OCI-LY7 (cell line): ENCODE measurements at regions not wholly inside any gene's neighbourhood (a gene's known extent, or its start where the extent isn't known, plus 50 kb on each side); places are given as distances from the start of the nearest gene placed in this dataset.

Experiments
- BruUV-seq: library from RNA; stranded (reverse); fragments of 400-500 nt; replicated peaks from 2 replicates; lab custom pipeline; 2021; lab: Mats Ljungman, UMichigan
- CTCF ChIA-PET: fragments of 300-600 bp; sonication (Branson Sonifier 250); formaldehyde crosslinking; loops from one replicate; lab custom pipeline; 2022; ENCODE audit warnings: antibody characterized with exemption; ENCODE audit not compliant: unreplicated experiment; lab: Charles Lee
- POLR2A ChIA-PET: fragments of 300-600 bp; sonication (Branson Sonifier 250); formaldehyde crosslinking; loops from one replicate; lab custom pipeline; 2022; ENCODE audit warnings: antibody characterized with exemption; lab: Charles Lee
- DNase-seq: peaks from one replicate; pipeline ENCODE4 v3.0.0-alpha.2; 2015; ENCODE audit warnings: low spot score
- H2AFZ ChIP-seq: fragments of 200-600 bp; sonication (generic), shearing (Covaris generic); 2 replicates; pipeline ENCODE4 v1.6.1; 2014; ENCODE audit warnings: mild to moderate bottlenecking, antibody characterized with exemption, low read length, moderate library complexity
- H3K27ac ChIP-seq: fragments of 200-600 bp; sonication (generic); 2 replicates; pipeline ENCODE4 v1.5.1; 2014; ENCODE audit warnings: mixed run types, low read depth, mild to moderate bottlenecking, moderate library complexity, low read length, inconsistent platforms; ENCODE audit not compliant: poor library complexity, severe bottlenecking
- H3K36me3 ChIP-seq: fragments of 200-600 bp; sonication (generic); 2 replicates; pipeline ENCODE4 v1.6.1; 2014; ENCODE audit warnings: mild to moderate bottlenecking, antibody characterized with exemption, low read length, moderate library complexity, mixed read lengths; ENCODE audit not compliant: insufficient read depth
- H3K4me1 ChIP-seq: fragments of 200-600 bp; sonication (generic); 2 replicates; pipeline ENCODE4 v1.5.1; 2014; ENCODE audit warnings: mild to moderate bottlenecking, low read length; ENCODE audit not compliant: insufficient read depth, poor library complexity, severe bottlenecking
- H3K4me2 ChIP-seq: fragments of 200-600 bp; sonication (generic); 2 replicates; pipeline ENCODE4 v1.6.1; 2014; ENCODE audit warnings: mild to moderate bottlenecking, low read length
- H3K4me3 ChIP-seq: fragments of 200-600 bp; sonication (generic); 2 replicates; pipeline ENCODE4 v1.5.1; 2014; ENCODE audit warnings: mild to moderate bottlenecking, low read depth, low read length; ENCODE audit not compliant: poor library complexity, severe bottlenecking
- H3K79me2 ChIP-seq: fragments of 200-600 bp; sonication (generic); 2 replicates; pipeline ENCODE4 v1.6.1; 2016; ENCODE audit warnings: low read depth, mild to moderate bottlenecking, low read length, moderate library complexity, mixed read lengths; ENCODE audit not compliant: insufficient read depth
- H3K9me2 ChIP-seq: fragments of 200-600 bp; sonication (generic); 2 replicates; pipeline ENCODE4 v1.6.1; 2016; ENCODE audit warnings: mild to moderate bottlenecking, low read length, mixed read lengths; ENCODE audit not compliant: insufficient read depth
- H3K9me3 ChIP-seq: fragments of 200-600 bp; sonication (generic); 2 replicates; pipeline ENCODE4 v1.6.1; 2014; ENCODE audit warnings: mild to moderate bottlenecking, mixed run types, low read length, mixed read lengths
- H4K20me1 ChIP-seq: fragments of 200-600 bp; sonication (generic); 2 replicates; pipeline ENCODE4 v1.6.1; 2014; ENCODE audit warnings: mild to moderate bottlenecking, antibody characterized with exemption, low read length, moderate library complexity, mixed read lengths; ENCODE audit not compliant: insufficient read depth
- EZH2phosphoT487 ChIP-seq: fragments of 200-600 bp; sonication (generic); IDR thresholded peaks from 2 replicates; pipeline ENCODE4 v1.6.1; 2018; ENCODE audit warnings: low read depth, borderline replicate concordance, mild to moderate bottlenecking, mixed run types, antibody characterized with exemption, low read length, moderate library complexity, mixed read lengths
- intact Hi-C: fragments of 100-400 bp; cut with micrococcal nuclease; formaldehyde crosslinking; loops from one replicate; pipeline ENCODE4 v1.10.0; 2022; ENCODE audit not compliant: unreplicated experiment
- TF ChIP-seq, protein P1 (sequence below): fragments of 200-600 bp; sonication (generic); conservative IDR thresholded peaks from 2 replicates; pipeline ENCODE4 v1.5.1; 2014; ENCODE audit warnings: mild to moderate bottlenecking, antibody characterized with exemption, low read length, moderate library complexity, mixed read lengths

DNA sequence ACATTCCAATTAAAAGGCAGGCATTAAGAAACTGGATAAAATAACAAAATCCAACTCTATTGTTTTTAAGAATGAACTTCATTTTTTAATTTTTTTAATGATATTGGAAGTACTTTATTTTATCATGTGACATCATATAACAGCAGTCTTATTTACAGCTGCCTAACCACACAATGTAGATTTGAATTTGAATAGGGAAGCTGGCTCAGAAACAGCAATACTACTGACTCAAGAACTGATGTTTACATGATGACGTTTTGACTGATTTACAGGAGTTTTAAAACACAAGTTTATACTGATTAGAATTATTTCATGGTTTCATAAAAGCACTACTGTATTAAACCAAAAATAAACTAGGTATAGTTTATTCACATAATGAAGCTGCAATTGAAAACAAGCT is 348.7 kb upstream of the NR5A2 start:
- Histone ChIP-seq H3K27ac (no peak overlapping the region), H2AFZ (no peak overlapping the region), H3K9me3 (no peaks in the 10 kb centered on the region), H3K36me3 (no peaks in the 10 kb centered on the region), H3K4me2 (no peak overlapping the region), H3K4me1 (no peaks in the 10 kb centered on the region), H3K79me2 (no peaks in the 10 kb centered on the region), H3K9me2 (no peaks in the 10 kb centered on the region), H4K20me1 (no peaks in the 10 kb centered on the region), H3K4me3 (no peak overlapping the region)
- TF ChIP-seq, protein P1, sequence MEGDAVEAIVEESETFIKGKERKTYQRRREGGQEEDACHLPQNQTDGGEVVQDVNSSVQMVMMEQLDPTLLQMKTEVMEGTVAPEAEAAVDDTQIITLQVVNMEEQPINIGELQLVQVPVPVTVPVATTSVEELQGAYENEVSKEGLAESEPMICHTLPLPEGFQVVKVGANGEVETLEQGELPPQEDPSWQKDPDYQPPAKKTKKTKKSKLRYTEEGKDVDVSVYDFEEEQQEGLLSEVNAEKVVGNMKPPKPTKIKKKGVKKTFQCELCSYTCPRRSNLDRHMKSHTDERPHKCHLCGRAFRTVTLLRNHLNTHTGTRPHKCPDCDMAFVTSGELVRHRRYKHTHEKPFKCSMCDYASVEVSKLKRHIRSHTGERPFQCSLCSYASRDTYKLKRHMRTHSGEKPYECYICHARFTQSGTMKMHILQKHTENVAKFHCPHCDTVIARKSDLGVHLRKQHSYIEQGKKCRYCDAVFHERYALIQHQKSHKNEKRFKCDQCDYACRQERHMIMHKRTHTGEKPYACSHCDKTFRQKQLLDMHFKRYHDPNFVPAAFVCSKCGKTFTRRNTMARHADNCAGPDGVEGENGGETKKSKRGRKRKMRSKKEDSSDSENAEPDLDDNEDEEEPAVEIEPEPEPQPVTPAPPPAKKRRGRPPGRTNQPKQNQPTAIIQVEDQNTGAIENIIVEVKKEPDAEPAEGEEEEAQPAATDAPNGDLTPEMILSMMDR = no peak
- no peak for TF ChIP-seq EZH2phosphoT487
- no TSS peak for BruUV-seq
- POLR2A ChIA-PET = interaction anchor here (0.6 kb wide), 1 partner anchor 843 kb away, joined by 3 read pairs; no protein-coding TSS in a partner anchor
- CTCF ChIA-PET = no interaction called here
- no peak for DNase-seq
- intact Hi-C loops = no loop called here

DNA sequence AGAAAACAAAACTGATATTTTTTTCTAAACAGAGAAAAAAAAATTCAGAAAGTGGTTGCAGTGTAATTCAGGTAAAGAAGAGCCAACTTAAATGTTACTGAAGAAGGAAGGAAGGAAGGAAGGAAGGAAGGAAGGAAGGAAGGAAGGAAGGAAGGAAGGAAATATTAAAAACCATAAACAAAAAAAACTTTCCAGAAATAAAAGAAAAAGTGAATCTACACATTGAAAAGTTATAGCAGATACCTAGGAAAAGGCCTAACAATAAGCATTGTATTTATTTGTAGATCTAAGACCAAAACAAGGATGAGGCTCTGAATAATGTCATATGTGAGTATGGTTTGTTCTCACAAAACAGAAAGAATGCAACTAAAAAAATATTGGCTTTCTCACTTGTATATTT is 345.4 kb upstream of the NR5A2 start:
- no peak for TF ChIP-seq EZH2phosphoT487
- TF ChIP-seq, protein P1 = no peak
- Histone ChIP-seq H3K27ac (no peak overlapping the region), H3K4me3 (no peak overlapping the region), H3K4me1 (no peaks in the 10 kb centered on the region), H4K20me1 (no peaks in the 10 kb centered on the region), H3K79me2 (no peaks in the 10 kb centered on the region), H3K36me3 (no peaks in the 10 kb centered on the region), H3K9me3 (no peaks in the 10 kb centered on the region), H3K4me2 (no peak overlapping the region), H2AFZ (no peak overlapping the region), H3K9me2 (no peaks in the 10 kb centered on the region)
- BruUV-seq = no TSS peak
- CTCF ChIA-PET = no interaction called here
- DNase-seq = no peak
- POLR2A ChIA-PET = interaction anchor here (0.6 kb wide), 2 partner anchors 109 to 976 kb away, joined by 3 to 4 read pairs; no protein-coding TSS in a partner anchor
- intact Hi-C loops = loop anchor here (5.0 to 10.0 kb wide), 4 partner anchors 270 to 623 kb away; no protein-coding TSS in a partner anchor

DNA sequence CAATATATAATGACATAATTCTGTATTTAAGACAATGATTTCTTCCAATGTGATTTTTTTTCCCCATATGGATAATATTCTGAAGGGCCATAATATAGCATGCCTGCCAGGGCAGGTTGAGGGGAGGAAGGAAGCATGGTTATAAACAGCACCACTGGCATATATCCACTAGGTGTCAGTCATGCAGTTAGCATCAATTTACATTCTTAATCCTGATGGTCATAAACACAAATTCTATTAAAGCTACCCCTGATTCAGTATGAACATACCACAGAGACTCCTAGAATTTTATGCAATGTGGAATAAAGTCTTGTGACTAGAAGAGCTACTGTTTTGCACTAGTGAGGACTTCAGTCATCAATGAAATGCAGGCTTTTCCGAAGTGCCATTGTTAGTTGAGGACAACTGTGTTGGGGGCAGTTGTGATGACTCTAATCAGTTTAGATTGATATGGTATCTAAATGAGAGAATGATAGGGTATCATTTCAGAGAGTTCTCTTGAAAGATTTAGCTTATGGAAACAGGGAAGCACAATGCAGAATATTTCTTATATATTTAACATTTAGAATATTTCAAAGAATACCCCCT is 342.7 kb upstream of the NR5A2 start:
- intact Hi-C loops = loop anchor here (1.0 to 10.0 kb wide), 7 partner anchors 268 to 826 kb away; no protein-coding TSS in a partner anchor
- no peaks in the 10 kb centered on the region for H3K4me1 ChIP-seq
- H3K4me3 ChIP-seq = no peak overlapping the region
- H3K4me2 ChIP-seq = no peak overlapping the region
- no peaks in the 10 kb centered on the region for H3K79me2 ChIP-seq
- no peak overlapping the region for H3K27ac ChIP-seq
- no TSS peak for BruUV-seq
- H3K9me2 ChIP-seq = no peaks in the 10 kb centered on the region
- ChIA-PET CTCF (interaction anchor here (0.5 to 1.1 kb wide), 3 partner anchors 594 to 825 kb away, joined by 3 to 4 read pairs (median 3); no protein-coding TSS in a partner anchor), POLR2A (interaction anchor here (0.7 to 0.9 kb wide), 2 partner anchors 449 to 824 kb away, joined by 3 read pairs; no protein-coding TSS in a partner anchor)
- no peaks in the 10 kb centered on the region for H3K36me3 ChIP-seq
- H2AFZ ChIP-seq = no peak overlapping the region
- no peak for TF ChIP-seq EZH2phosphoT487
- TF ChIP-seq, protein P1 = peak; percentile 93
- H3K9me3 ChIP-seq = no peaks in the 10 kb centered on the region
- peak; percentile 62 for DNase-seq
- no peaks in the 10 kb centered on the region for H4K20me1 ChIP-seq
